Fibroblast of mammary gland (primary cell): ENCODE measurements at regions not wholly inside any gene's neighbourhood (a gene's known extent, or its start where the extent isn't known, plus 50 kb on each side); places are given as distances from the start of the nearest gene placed in this dataset.

Experiments used
- DNase-seq: peaks from one replicate; pipeline ENCODE4 v3.0.0-alpha.2; 2010; ENCODE audit warnings: low read depth
- H3K4me3 ChIP-seq: 2 replicates; pipeline ENCODE4 v1.5.1; 2011; ENCODE audit warnings: low read depth, mild to moderate bottlenecking, low read length, moderate library complexity; ENCODE audit not compliant: control insufficient read depth
- CTCF ChIP-seq: conservative IDR thresholded peaks from 2 replicates; pipeline ENCODE4 v1.5.1; 2011; ENCODE audit warnings: low read depth, low read length, inconsistent platforms; ENCODE audit not compliant: control insufficient read depth, insufficient read depth

GRCh38 chr7:134391223-134391622 is 67.7 kb downstream of the AKR1B1 start:
- no peak for DNase-seq
- no peak overlapping the region for H3K4me3 ChIP-seq
- no peak for TF ChIP-seq CTCF

GRCh38 chr7:134388336-134389019 is 70.4 kb downstream of the AKR1B1 start:
- no peak for DNase-seq
- no peak for TF ChIP-seq CTCF
- H3K4me3 ChIP-seq, result no peak overlapping the region

GRCh38 chr7:134378562-134378961 is 61.8 kb upstream of the SLC35B4 start:
- H3K4me3 ChIP-seq, result no peak overlapping the region
- no peak for DNase-seq
- no peak for TF ChIP-seq CTCF

GRCh38 chr7:134376693-134377092 is 60.0 kb upstream of the SLC35B4 start:
- H3K4me3 ChIP-seq, result no peak overlapping the region
- no peak for TF ChIP-seq CTCF
- DNase-seq, result no peak

GRCh38 chr7:134375206-134375605 is 58.5 kb upstream of the SLC35B4 start:
- TF ChIP-seq CTCF, result no peak
- no peak overlapping the region for H3K4me3 ChIP-seq
- peak; percentile 64 for DNase-seq

- DNase-seq, result no peak
- TF ChIP-seq CTCF, result no peak
- H3K4me3 ChIP-seq, result no peak overlapping the region
Measured at GRCh38 chr7:134374791-134375190, 58.1 kb upstream of the SLC35B4 start.

GRCh38 chr7:134374291-134374690 is 57.6 kb upstream of the SLC35B4 start:
- no peak overlapping the region for H3K4me3 ChIP-seq
- TF ChIP-seq CTCF, result no peak
- no peak for DNase-seq
